ENCODE measurements at regions not wholly inside any gene's neighbourhood (a gene's known extent, or its start where the extent isn't known, plus 50 kb on each side); places are given as distances from the start of the nearest gene placed in this dataset.

- no peak for TF ChIP-seq CTCF (IDR thresholded peaks at IDR 0.05 in 2 of 3, conservative IDR thresholded peaks at IDR 0.05 in 1 of 3; ENCODE audit: control insufficient read depth in 2 of 3, extremely low read depth in 1 of 3, insufficient read depth in 1 of 3, low read depth in 3 of 3, low read length in 3 of 3)
- no peak for TF ChIP-seq CEBPZ (IDR thresholded peaks at IDR 0.05; ENCODE audit: low read depth, low read length)
- no peak for TF ChIP-seq SP1 (IDR thresholded peaks at IDR 0.05; ENCODE audit: low read depth, low read length)
- TF ChIP-seq CHD4 (IDR thresholded peaks at IDR 0.05) = no peak
- TF ChIP-seq BRCA1 (IDR thresholded peaks at IDR 0.05; ENCODE audit: low read depth, low read length) = no peak
Measured at GRCh38 chr2:75324141-75324540, 124.8 kb upstream of the TACR1 start.

All from GM12878 (cell line).